ENCODE measurements at regions not wholly inside any gene's neighbourhood (a gene's known extent, or its start where the extent isn't known, plus 50 kb on each side); places are given as distances from the start of the nearest gene placed in this dataset.

DNA sequence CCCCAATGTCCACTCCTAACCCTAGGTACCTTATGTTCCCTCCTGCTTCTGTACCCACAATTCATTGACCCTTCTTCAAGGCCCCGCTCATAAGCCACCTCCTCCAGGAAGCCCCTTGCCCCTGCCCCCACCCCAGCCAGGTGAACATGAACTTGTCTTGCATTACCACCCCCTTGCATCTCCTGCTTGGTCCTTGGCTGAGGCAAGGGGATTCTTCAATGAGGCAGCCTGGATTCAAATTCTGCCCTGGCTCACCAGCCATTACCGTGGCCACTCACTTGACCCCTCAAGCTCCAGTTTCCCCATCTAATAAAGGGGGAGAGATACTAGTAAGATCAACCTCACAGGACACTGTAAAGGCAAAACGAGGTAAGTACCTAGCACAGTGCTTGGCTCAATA is 193.1 kb downstream of the DICER1 start:
- Mint-ChIP-seq H3K27ac (no peak overlapping the region), H3K27me3 (ENCODE audit: insufficient read depth, low read depth) (peaks cover 2% of the 10 kb centered on the region), H3K9me3 (no peaks in the 10 kb centered on the region), H3K4me1 (no peaks in the 10 kb centered on the region), H3K36me3 (no peaks in the 10 kb centered on the region), H3K4me3 (no peak overlapping the region)
- DNase-seq (ENCODE audit: low spot score): no peak
- Histone ChIP-seq H4K20me1 (ENCODE audit: low read depth) (no peaks in the 10 kb centered on the region), H3K4me2 (no peak overlapping the region), H3K36me3 (no peaks in the 10 kb centered on the region), H3K9ac (no peak overlapping the region), H3K79me2 (ENCODE audit: low read depth) (no peaks in the 10 kb centered on the region), H3K9me3 (ENCODE audit: low read depth) (no peaks in the 10 kb centered on the region), H3F3A (ENCODE audit: low read depth) (no peaks in the 10 kb centered on the region), H3K27ac (no peak overlapping the region), H2AFZ (replicated peaks) (no peak overlapping the region), H3K27me3 (no peaks in the 10 kb centered on the region), H3K4me3 (no peak overlapping the region), H3K4me1 (no peaks in the 10 kb centered on the region)
- TF ChIP-seq EZH2phosphoT487 (IDR thresholded peaks at IDR 0.05) (no peak), CTCF (IDR thresholded peaks at IDR 0.05) (no peak), EZH2 (IDR thresholded peaks at IDR 0.05) (no peak)

GRCh38 chr14:94963051-94963450 is 193.1 kb upstream of the GSC start:
- Histone ChIP-seq H3K79me2 (ENCODE audit: low read depth) (no peaks in the 10 kb centered on the region), H3K27ac (no peak overlapping the region), H3K27me3 (no peaks in the 10 kb centered on the region), H3K4me3 (no peak overlapping the region), H2AFZ (replicated peaks) (no peak overlapping the region), H3K36me3 (no peaks in the 10 kb centered on the region), H3K4me1 (no peaks in the 10 kb centered on the region), H3K4me2 (no peak overlapping the region), H3K9me3 (ENCODE audit: low read depth) (no peaks in the 10 kb centered on the region), H4K20me1 (ENCODE audit: low read depth) (no peaks in the 10 kb centered on the region), H3F3A (ENCODE audit: low read depth) (no peaks in the 10 kb centered on the region), H3K9ac (no peak overlapping the region)
- Mint-ChIP-seq H3K4me3 (no peak overlapping the region), H3K9me3 (no peaks in the 10 kb centered on the region), H3K27me3 (ENCODE audit: insufficient read depth, low read depth) (peaks cover 2% of the 10 kb centered on the region), H3K4me1 (no peaks in the 10 kb centered on the region), H3K27ac (no peak overlapping the region), H3K36me3 (no peaks in the 10 kb centered on the region)
- TF ChIP-seq EZH2 (IDR thresholded peaks at IDR 0.05): no peak
- TF ChIP-seq EZH2phosphoT487 (IDR thresholded peaks at IDR 0.05): no peak
- TF ChIP-seq CTCF (IDR thresholded peaks at IDR 0.05): no peak
- no peak for DNase-seq (ENCODE audit: low spot score)

DNA sequence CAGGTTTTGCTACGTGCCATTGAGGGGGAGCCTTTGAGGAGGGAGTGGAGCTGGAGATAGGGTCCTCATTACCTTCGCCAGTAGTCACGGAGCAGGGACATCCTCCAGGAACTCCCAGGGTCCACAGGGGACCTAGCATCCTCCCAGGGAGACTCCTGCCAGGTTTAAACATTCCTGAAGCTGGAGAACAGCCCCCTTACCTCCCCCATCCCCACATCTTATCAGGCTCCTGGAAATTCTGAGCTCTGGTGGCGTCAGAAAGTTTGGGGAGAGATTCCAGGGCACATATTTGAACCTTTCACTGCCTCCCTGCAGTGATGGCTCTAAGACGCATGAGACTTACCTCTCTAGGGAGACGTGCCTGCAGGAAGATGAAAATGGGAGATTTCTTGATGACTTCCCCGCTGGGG is 192.3 kb upstream of the GSC start:
- Mint-ChIP-seq H3K4me3 (no peak overlapping the region), H3K27me3 (ENCODE audit: insufficient read depth, low read depth) (no peaks in the 10 kb centered on the region), H3K4me1 (no peaks in the 10 kb centered on the region), H3K9me3 (no peaks in the 10 kb centered on the region), H3K36me3 (no peaks in the 10 kb centered on the region), H3K27ac (no peak overlapping the region)
- TF ChIP-seq EZH2phosphoT487 (IDR thresholded peaks at IDR 0.05) (no peak), CTCF (IDR thresholded peaks at IDR 0.05) (no peak), EZH2 (IDR thresholded peaks at IDR 0.05) (no peak)
- Histone ChIP-seq H4K20me1 (ENCODE audit: low read depth) (no peaks in the 10 kb centered on the region), H3F3A (ENCODE audit: low read depth) (no peaks in the 10 kb centered on the region), H3K79me2 (ENCODE audit: low read depth) (no peaks in the 10 kb centered on the region), H3K4me2 (no peak overlapping the region), H3K9ac (no peak overlapping the region), H3K36me3 (no peaks in the 10 kb centered on the region), H3K27ac (no peak overlapping the region), H3K4me1 (no peaks in the 10 kb centered on the region), H2AFZ (replicated peaks) (no peak overlapping the region), H3K4me3 (no peak overlapping the region), H3K27me3 (no peaks in the 10 kb centered on the region), H3K9me3 (ENCODE audit: low read depth) (no peaks in the 10 kb centered on the region)
- no peak for DNase-seq (ENCODE audit: low spot score)

Measured in neural progenitor cell (in vitro differentiated cells).